HepG2 (cell line): ENCODE measurements at regions not wholly inside any gene's neighbourhood (a gene's known extent, or its start where the extent isn't known, plus 50 kb on each side); places are given as distances from the start of the nearest gene placed in this dataset.

Experiments
- ATAC-seq: fragments of 200-7000 bp; cut with Tn5 transposase; 3 replicates; pipeline ENCODE4 v1.9.1; 2020; ENCODE audit warnings: mild to moderate bottlenecking, moderate library complexity
- BruUV-seq: library from RNA; stranded (reverse); fragments of 400-500 nt; replicated peaks from 2 replicates; lab custom pipeline; 2021; lab: Mats Ljungman, UMichigan
- CTCF ChIA-PET: fragments of 300-600 bp; formaldehyde crosslinking; extraction: SDS; loops from one replicate; lab custom pipeline; 2021; ENCODE audit warnings: low total read pairs, inconsistent platforms, low intra/inter-chr PET ratio; lab: Yijun Ruan, JAX
- POLR2A ChIA-PET: fragments of 350-600 bp; sonication (Branson Sonifier 250); formaldehyde crosslinking; loops from one replicate; lab custom pipeline; 2020; ENCODE audit warnings: antibody characterized with exemption, inconsistent platforms; lab: Yijun Ruan, JAX
- DNase-seq: peaks from one replicate; pipeline ENCODE4 v3.0.0-alpha.2; 2015; ENCODE audit warnings: low spot score
- FAIRE-seq: peaks from 3 replicates; lab custom pipeline; 2011; peaks lifted over from hg19 to GRCh38; lab: Jason Lieb, UNC
- H2AFZ ChIP-seq: one replicate; pipeline ENCODE4 v1.6.1; 2011; ENCODE audit warnings: low read length, inconsistent platforms
- H3K27ac ChIP-seq: fragments of 300-600 bp; 3 replicates; pipeline ENCODE4 v1.8.0; 2011; ENCODE audit warnings: mixed run types, mild to moderate bottlenecking, mixed read lengths, low read length, inconsistent platforms; ENCODE audit not compliant: insufficient read depth; ENCODE audit errors: extremely low read length
- H3K27me3 ChIP-seq, 2 experiments: fragments of 200-600 bp in 1 of 2; 2 replicates in 1 of 2; 3 replicates in 1 of 2; pipeline versions ENCODE4 v1.6.0 to v1.8.0; 2011; ENCODE audit warnings: low read length in 2 of 2, mild to moderate bottlenecking in 2 of 2, moderate library complexity in 2 of 2, inconsistent platforms in 1 of 2; ENCODE audit not compliant: insufficient read depth in 2 of 2, control insufficient read depth in 1 of 2
- H3K36me3 ChIP-seq, 2 experiments: fragments of 200-600 bp in 1 of 2; replicated peaks in 1 of 2; 2 replicates in 1 of 2; 3 replicates in 1 of 2; pipeline versions ENCODE4 v1.5.1 to v1.8.0; 2011; ENCODE audit warnings: low read length in 2 of 2, inconsistent platforms in 1 of 2; ENCODE audit not compliant: insufficient read depth in 2 of 2, control insufficient read depth in 1 of 2
- H3K4me1 ChIP-seq: 2 replicates; pipeline ENCODE4 v1.5.1; 2012; ENCODE audit warnings: low read length, inconsistent platforms; ENCODE audit not compliant: insufficient read depth
- H3K4me2 ChIP-seq: 2 replicates; pipeline ENCODE4 v1.6.0; 2011; ENCODE audit warnings: low read depth, low read length, inconsistent platforms
- H3K4me3 ChIP-seq, 3 experiments: fragments of 200-600 bp in 1 of 3; sonication (generic), shearing (Covaris generic) in 1 of 3; replicated peaks in 1 of 3; 2 replicates each; pipeline ENCODE4 v1.5.1; 2011 to 2016; ENCODE audit warnings: low read length in 3 of 3, inconsistent platforms in 2 of 3, low read depth in 2 of 3, mild to moderate bottlenecking in 2 of 3, control low read depth in 1 of 3, mixed read lengths in 1 of 3; ENCODE audit not compliant: insufficient read depth in 1 of 3
- H3K79me2 ChIP-seq: one replicate; pipeline ENCODE4 v1.6.1; 2011; ENCODE audit warnings: low read length, inconsistent platforms; ENCODE audit not compliant: insufficient read depth
- H3K9ac ChIP-seq: 2 replicates; pipeline ENCODE4 v1.6.0; 2011; ENCODE audit warnings: mild to moderate bottlenecking, low read depth, low read length, inconsistent platforms; ENCODE audit not compliant: insufficient read depth
- H3K9me3 ChIP-seq: 2 replicates; pipeline ENCODE4 v1.5.1; 2012; ENCODE audit warnings: mild to moderate bottlenecking, low read length
- H4K20me1 ChIP-seq: 2 replicates; pipeline ENCODE4 v1.6.0; 2011; ENCODE audit warnings: inconsistent platforms, mild to moderate bottlenecking, low read length, moderate library complexity; ENCODE audit not compliant: insufficient read depth
- CBX5 ChIP-seq: sonication (generic); formaldehyde crosslinking; IDR thresholded peaks from 2 replicates; pipeline ENCODE4 v1.4.0; 2020; ENCODE audit warnings: missing genetic modification reagents, borderline replicate concordance
- CC2D1A ChIP-seq: sonication (generic); formaldehyde crosslinking; IDR thresholded peaks from 2 replicates; pipeline ENCODE4 v1.8.1; 2023; ENCODE audit warnings: mild to moderate bottlenecking, missing genetic modification reagents
- CEBPB ChIP-seq: IDR thresholded peaks from 2 replicates; pipeline ENCODE4 v1.6.1; 2011; ENCODE audit warnings: low read depth, low read length, improper control_type of control experiment, borderline replicate concordance
- PAX8 ChIP-seq: sonication (generic); formaldehyde crosslinking; IDR thresholded peaks from 2 replicates; pipeline ENCODE4 v1.8.0; 2022; ENCODE audit warnings: mild to moderate bottlenecking, missing genetic modification reagents, borderline replicate concordance
- RARA ChIP-seq: IDR thresholded peaks from 2 replicates; pipeline ENCODE4 v1.6.1; 2016; ENCODE audit warnings: missing genetic modification reagents, missing compliant biosample characterization
- RBFOX2 ChIP-seq: fragments of 200-400 bp; formaldehyde crosslinking; IDR thresholded peaks from 2 replicates; pipeline ENCODE4 v1.6.1; 2017; ENCODE audit warnings: low read depth, mild to moderate bottlenecking, low read length
- SATB2 ChIP-seq: sonication (generic); formaldehyde crosslinking; IDR thresholded peaks from 2 replicates; pipeline ENCODE4 v1.5.0; 2020; ENCODE audit warnings: missing genetic modification reagents
- ZBTB43 ChIP-seq: sonication (generic); formaldehyde crosslinking; conservative IDR thresholded peaks from 2 replicates; pipeline ENCODE4 v1.4.0; 2020; ENCODE audit warnings: missing genetic modification reagents
- ZFP90 ChIP-seq: sonication (generic); formaldehyde crosslinking; IDR thresholded peaks from 2 replicates; pipeline ENCODE4 v1.8.0; 2022; ENCODE audit warnings: missing genetic modification reagents, mild to moderate bottlenecking, inconsistent platforms, borderline replicate concordance
- ZNF224 ChIP-seq: sonication (generic); formaldehyde crosslinking; IDR thresholded peaks from 2 replicates; pipeline ENCODE4 v1.5.0; 2020; ENCODE audit warnings: mild to moderate bottlenecking, missing genetic modification reagents
- ZNF235 ChIP-seq: sonication (generic); formaldehyde crosslinking; IDR thresholded peaks from 2 replicates; pipeline ENCODE4 v1.8.1; 2023; ENCODE audit warnings: mild to moderate bottlenecking, missing genetic modification reagents, borderline replicate concordance
- ZNF839 ChIP-seq: sonication (generic); formaldehyde crosslinking; IDR thresholded peaks from 2 replicates; pipeline ENCODE4 v1.4.0; 2020; ENCODE audit warnings: missing genetic modification reagents, mild to moderate bottlenecking, borderline replicate concordance
- WGBS: methylation state at CpG from one replicate; pipeline ENCODE4 v1.1.6; 2017; ENCODE audit warnings: low lambda C conversion rate; 5-methylcytosine and 5-hydroxymethylcytosine counted together
- in situ Hi-C: cut with HindIII; loops from 2 replicates; pipeline ENCODE4 v1.10.0; 2017; ENCODE audit warnings: low pct_unique_long_range_greater_than_20kb; ENCODE audit not compliant: extremely low pct_ligation_motif_present
- intact Hi-C: fragments of 100-400 bp; cut with micrococcal nuclease; formaldehyde crosslinking; loops from one replicate; pipeline ENCODE4 v1.10.0; 2022; ENCODE audit not compliant: unreplicated experiment
- TF ChIP-seq, protein P1 (sequence below): sonication (generic); formaldehyde crosslinking; IDR thresholded peaks from 2 replicates; pipeline ENCODE4 v1.4.0; 2020; ENCODE audit warnings: missing genetic modification reagents
- TF ChIP-seq, protein P2 (sequence below): sonication (generic); formaldehyde crosslinking; IDR thresholded peaks from 2 replicates; pipeline ENCODE4 v1.8.0; 2022; ENCODE audit warnings: mild to moderate bottlenecking, missing genetic modification reagents; ENCODE audit not compliant: insufficient replicate concordance

DNA sequence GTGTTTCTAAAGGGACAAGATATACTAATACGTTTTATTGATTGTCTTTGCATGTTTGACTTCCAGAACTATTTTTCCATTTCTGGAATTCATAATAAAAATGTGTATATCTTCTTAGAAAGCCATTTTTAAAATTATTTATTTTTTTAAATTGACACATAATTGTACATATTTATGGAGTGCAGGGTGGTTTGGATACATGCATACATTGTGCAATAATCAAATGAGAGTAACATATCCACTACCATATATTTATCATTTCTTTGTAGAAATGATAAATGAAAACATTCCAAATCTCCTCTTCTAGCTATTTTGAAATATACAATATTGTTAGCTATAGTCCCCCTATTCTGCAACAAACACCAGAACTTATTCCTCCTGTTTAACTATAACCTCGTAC lies 156.5 kb upstream of the ABI3BP start:
- intact Hi-C loops: no loop called here
- Histone ChIP-seq H3K9me3 (no peaks in the 10 kb centered on the region), H3K79me2 (no peaks in the 10 kb centered on the region), H3K4me3 (no peak overlapping the region), H3K4me1 (no peaks in the 10 kb centered on the region), H4K20me1 (no peaks in the 10 kb centered on the region), H3K27me3 (no peaks in the 10 kb centered on the region), H3K4me2 (no peak overlapping the region), H3K36me3 (no peaks in the 10 kb centered on the region), H3K9ac (no peak overlapping the region), H2AFZ (no peak overlapping the region), H3K27ac (no peak overlapping the region)
- ChIA-PET POLR2A (no interaction called here), CTCF (no interaction called here)
- no TSS peak for BruUV-seq
- in situ Hi-C loops: no loop called here
- WGBS: 3% methylated on average over 2 of the region's 2 CpGs
- TF ChIP-seq ZNF839 (CRISPR knock-in tag) (no peak), PAX8 (no peak), RBFOX2 (no peak), CEBPB (peak; percentile 45; the same call in 1 of the 2 replicates), ZNF235 (no peak), ZNF224 (CRISPR knock-in tag) (no peak)
- TF ChIP-seq, protein P1, sequence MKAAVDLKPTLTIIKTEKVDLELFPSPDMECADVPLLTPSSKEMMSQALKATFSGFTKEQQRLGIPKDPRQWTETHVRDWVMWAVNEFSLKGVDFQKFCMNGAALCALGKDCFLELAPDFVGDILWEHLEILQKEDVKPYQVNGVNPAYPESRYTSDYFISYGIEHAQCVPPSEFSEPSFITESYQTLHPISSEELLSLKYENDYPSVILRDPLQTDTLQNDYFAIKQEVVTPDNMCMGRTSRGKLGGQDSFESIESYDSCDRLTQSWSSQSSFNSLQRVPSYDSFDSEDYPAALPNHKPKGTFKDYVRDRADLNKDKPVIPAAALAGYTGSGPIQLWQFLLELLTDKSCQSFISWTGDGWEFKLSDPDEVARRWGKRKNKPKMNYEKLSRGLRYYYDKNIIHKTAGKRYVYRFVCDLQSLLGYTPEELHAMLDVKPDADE: no peak
- FAIRE-seq: no peak
- no peak for ATAC-seq
- DNase-seq: no peak

GRCh38 chr3:101149251-101149650 lies 156.0 kb upstream of the ABI3BP start:
- in situ Hi-C loops: no loop called here
- FAIRE-seq (no peak), DNase-seq (no peak), ATAC-seq (no peak)
- Histone ChIP-seq H3K4me3 (no peak overlapping the region), H4K20me1 (no peaks in the 10 kb centered on the region), H3K36me3 (no peaks in the 10 kb centered on the region), H3K79me2 (no peaks in the 10 kb centered on the region), H2AFZ (no peak overlapping the region), H3K9me3 (no peaks in the 10 kb centered on the region), H3K4me1 (no peaks in the 10 kb centered on the region), H3K27me3 (no peaks in the 10 kb centered on the region), H3K27ac (no peak overlapping the region), H3K9ac (no peak overlapping the region), H3K4me2 (no peak overlapping the region)
- WGBS: 2% methylated on average over 1 of the region's 1 CpG
- CTCF ChIA-PET: no interaction called here
- POLR2A ChIA-PET: no interaction called here
- no TSS peak for BruUV-seq
- intact Hi-C loops: no loop called here
- TF ChIP-seq, protein P2, sequence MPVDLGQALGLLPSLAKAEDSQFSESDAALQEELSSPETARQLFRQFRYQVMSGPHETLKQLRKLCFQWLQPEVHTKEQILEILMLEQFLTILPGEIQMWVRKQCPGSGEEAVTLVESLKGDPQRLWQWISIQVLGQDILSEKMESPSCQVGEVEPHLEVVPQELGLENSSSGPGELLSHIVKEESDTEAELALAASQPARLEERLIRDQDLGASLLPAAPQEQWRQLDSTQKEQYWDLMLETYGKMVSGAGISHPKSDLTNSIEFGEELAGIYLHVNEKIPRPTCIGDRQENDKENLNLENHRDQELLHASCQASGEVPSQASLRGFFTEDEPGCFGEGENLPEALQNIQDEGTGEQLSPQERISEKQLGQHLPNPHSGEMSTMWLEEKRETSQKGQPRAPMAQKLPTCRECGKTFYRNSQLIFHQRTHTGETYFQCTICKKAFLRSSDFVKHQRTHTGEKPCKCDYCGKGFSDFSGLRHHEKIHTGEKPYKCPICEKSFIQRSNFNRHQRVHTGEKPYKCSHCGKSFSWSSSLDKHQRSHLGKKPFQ: no peak
- no peak for TF ChIP-seq CC2D1A (CRISPR knock-in tag)
- no peak for TF ChIP-seq CBX5 (CRISPR knock-in tag)
- no peak for TF ChIP-seq RARA
- no peak for TF ChIP-seq ZFP90 (CRISPR knock-in tag)
- TF ChIP-seq SATB2 (CRISPR knock-in tag): no peak
- TF ChIP-seq ZBTB43: no peak
